Right atrium auricular region (tissue), 2 donors: ENCODE measurements at regions not wholly inside any gene's neighbourhood (a gene's known extent, or its start where the extent isn't known, plus 50 kb on each side); places are given as distances from the start of the nearest gene placed in this dataset.

Experiments
- DNase-seq: peaks from one replicate; pipeline ENCODE4 v3.0.0-alpha.2; 2019; ENCODE audit warnings: low spot score
- H3K27ac ChIP-seq, 2 donors: fragments of 200-600 bp; sonication (generic); 1 replicate in 1 of 2; 2 replicates in 1 of 2; pipeline ENCODE4 v1.5.1; 2016 to 2019
- H3K27me3 ChIP-seq, 2 donors: fragments of 200-600 bp; sonication (generic); one replicate each; pipeline versions ENCODE4 v1.5.1 to v1.6.0; 2017 to 2019
- H3K36me3 ChIP-seq: fragments of 200-600 bp; sonication (generic); one replicate; pipeline ENCODE4 v1.5.1; 2016
- H3K4me1 ChIP-seq, 2 donors: fragments of 200-600 bp; sonication (generic); one replicate each; pipeline versions ENCODE4 v1.5.1 to v1.6.0; 2017 to 2019
- H3K4me3 ChIP-seq, 2 donors: fragments of 200-600 bp; sonication (generic); 1 replicate in 1 of 2; 2 replicates in 1 of 2; pipeline ENCODE4 v1.5.1; 2017 to 2019; ENCODE audit warnings: mild to moderate bottlenecking in 1 of 2, moderate library complexity in 1 of 2
- H3K9me3 ChIP-seq, 2 donors: fragments of 200-600 bp; sonication (generic); one replicate each; pipeline ENCODE4 v1.5.1; 2019
- CTCF ChIP-seq, 2 donors: fragments of 200-600 bp; sonication (generic); IDR thresholded peaks; one replicate each; pipeline ENCODE4 v1.5.1; 2019; ENCODE audit warnings: antibody characterized with exemption in 2 of 2

GRCh38 chr5:62985749-62986148 lies 407.1 kb downstream of the LRRC70 start:
- Histone ChIP-seq H3K4me1 (no peaks in the 10 kb centered on the region), H3K27ac (no peak overlapping the region), H3K4me3 (no peak overlapping the region), H3K27me3 (no peaks in the 10 kb centered on the region), H3K36me3 (no peaks in the 10 kb centered on the region), H3K9me3 (peaks cover 0 to 26% of the 10 kb centered on the region in 2 donors)
- DNase-seq: no peak
- no peak for TF ChIP-seq CTCF (IDR thresholded peaks at IDR 0.05)

DNA sequence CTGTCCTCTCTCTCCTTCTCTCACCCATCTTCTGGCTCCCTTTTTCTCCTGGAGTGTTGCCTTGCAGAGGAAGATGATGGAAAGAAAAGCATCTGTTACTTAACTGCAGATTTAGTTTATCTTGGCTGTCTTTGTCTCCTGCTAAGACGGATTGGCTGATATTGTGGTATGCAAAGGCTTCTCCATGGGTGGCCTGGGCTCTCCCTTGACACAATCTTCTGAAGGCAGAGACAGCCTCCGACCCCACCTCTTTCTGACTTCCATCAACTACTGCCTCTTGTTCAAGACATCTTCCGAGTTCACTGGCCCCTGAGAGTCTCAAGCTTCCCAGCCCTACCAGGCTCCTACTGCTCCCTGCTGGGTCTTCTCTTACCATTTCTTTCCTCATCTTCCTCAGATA lies 403.7 kb downstream of the LRRC70 start:
- Histone ChIP-seq H3K4me1 (no peaks in the 10 kb centered on the region), H3K27ac (no peak overlapping the region), H3K36me3 (no peaks in the 10 kb centered on the region), H3K4me3 (no peak overlapping the region), H3K9me3 (peaks cover 0 to 14% of the 10 kb centered on the region in 2 donors), H3K27me3 (no peaks in the 10 kb centered on the region)
- TF ChIP-seq CTCF (IDR thresholded peaks at IDR 0.05): no peak
- DNase-seq: no peak

- Histone ChIP-seq H3K9me3 (peaks cover 0 to 6% of the 10 kb centered on the region in 2 donors), H3K27me3 (no peaks in the 10 kb centered on the region)
Measured at GRCh38 chr5:62980884-62981283, 402.3 kb downstream of the LRRC70 start.

DNA sequence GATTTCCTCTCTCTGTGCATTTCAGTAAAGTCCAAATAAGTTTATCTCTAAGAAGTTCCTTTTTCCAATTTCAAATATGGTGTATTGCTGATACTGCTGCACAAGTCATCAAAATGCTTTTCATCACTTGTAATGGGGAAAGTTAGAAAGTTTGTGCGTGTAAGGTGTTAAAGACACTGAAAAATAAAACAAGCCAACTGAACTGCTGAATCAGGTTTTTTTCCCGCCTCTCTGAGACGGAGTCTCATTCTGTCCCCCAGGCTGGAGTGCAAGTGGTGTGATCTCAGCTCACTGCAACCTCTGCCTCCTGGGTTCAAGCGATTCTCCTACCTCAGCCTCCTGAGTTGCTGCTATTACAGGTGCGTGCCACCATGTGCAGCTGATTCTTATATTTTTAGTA lies 400.9 kb downstream of the LRRC70 start:
- Histone ChIP-seq H3K4me3 (no peak overlapping the region), H3K27me3 (no peaks in the 10 kb centered on the region), H3K36me3 (no peaks in the 10 kb centered on the region), H3K9me3 (no peaks in the 10 kb centered on the region), H3K27ac (no peak overlapping the region), H3K4me1 (no peaks in the 10 kb centered on the region)
- TF ChIP-seq CTCF (IDR thresholded peaks at IDR 0.05): no peak
- DNase-seq: no peak

More at GRCh38 chr5:62980884-62981283, 402.3 kb downstream of the LRRC70 start:
- Histone ChIP-seq H3K27ac (no peak overlapping the region), H3K4me1 (no peaks in the 10 kb centered on the region), H3K4me3 (no peak overlapping the region), H3K36me3 (no peaks in the 10 kb centered on the region)
- no peak for DNase-seq
- no peak for TF ChIP-seq CTCF (IDR thresholded peaks at IDR 0.05)

- H3K36me3 ChIP-seq: no peaks in the 10 kb centered on the region
- no peaks in the 10 kb centered on the region for H3K27me3 ChIP-seq
- H3K27ac ChIP-seq: peak overlapping the region in 1 of 2 donors; percentile 12
- no peaks in the 10 kb centered on the region for H3K4me1 ChIP-seq
- no peak overlapping the region for H3K4me3 ChIP-seq
- TF ChIP-seq CTCF (IDR thresholded peaks at IDR 0.05): no peak
- no peak for DNase-seq
- no peaks in the 10 kb centered on the region for H3K9me3 ChIP-seq
Measured at GRCh38 chr5:62977661-62978060, 399.0 kb downstream of the LRRC70 start.

- Histone ChIP-seq H3K9me3 (no peaks in the 10 kb centered on the region), H3K4me1 (no peaks in the 10 kb centered on the region), H3K36me3 (no peaks in the 10 kb centered on the region), H3K27ac (no peak overlapping the region), H3K27me3 (no peaks in the 10 kb centered on the region), H3K4me3 (no peak overlapping the region)
- DNase-seq: no peak
- no peak for TF ChIP-seq CTCF (IDR thresholded peaks at IDR 0.05)
Measured at GRCh38 chr5:62974623-62975022, 396.0 kb downstream of the LRRC70 start.
